ENCODE measurements at regions not wholly inside any gene's neighbourhood (a gene's known extent, or its start where the extent isn't known, plus 50 kb on each side); places are given as distances from the start of the nearest gene placed in this dataset.

DNA sequence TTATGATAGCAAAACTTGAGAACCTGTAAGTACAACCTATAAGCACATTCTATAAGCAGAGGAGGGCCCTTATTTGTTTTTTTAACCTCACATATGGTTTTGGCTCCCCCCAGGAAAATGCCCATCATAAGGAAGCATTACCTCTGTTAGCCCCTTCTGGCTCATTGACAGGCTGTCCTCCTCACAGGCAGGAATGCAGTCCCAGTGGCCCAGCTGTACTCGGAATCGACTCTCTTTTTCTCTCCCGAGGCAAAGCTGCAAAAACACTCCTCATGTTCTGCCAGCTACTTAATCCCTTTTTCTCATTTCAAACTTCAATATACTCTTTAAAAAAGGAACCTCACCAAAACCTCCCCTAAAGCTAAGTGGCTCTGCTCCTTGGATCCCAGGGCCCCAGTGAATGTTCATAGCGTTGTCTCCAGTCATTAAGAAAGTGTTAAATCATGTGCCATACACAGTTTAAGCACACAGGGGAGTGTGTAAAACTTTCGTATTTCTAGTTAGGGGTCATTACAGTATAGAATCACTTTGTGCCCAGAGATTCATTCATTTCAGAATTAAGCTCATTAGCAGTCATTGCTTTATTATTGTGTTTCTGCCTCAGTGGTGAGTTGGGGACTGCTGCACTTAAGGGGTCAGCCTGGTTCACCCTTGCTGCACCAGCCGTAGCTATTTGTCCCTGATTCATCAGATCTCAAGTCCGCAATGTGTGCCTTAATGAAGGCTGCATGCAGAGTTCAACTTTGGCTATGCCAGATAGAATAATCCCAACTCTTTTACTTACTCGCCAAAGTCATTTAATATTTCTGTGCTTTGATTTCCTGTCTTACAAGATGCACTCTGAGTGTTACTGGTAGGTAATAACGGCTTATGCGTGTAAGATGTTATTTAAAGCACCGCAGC, 57.6 kb downstream of the JRKL start:
- no peaks in the 10 kb centered on the region for H3K36me3 Mint-ChIP-seq (ENCODE audit: low read depth, unreplicated experiment)
- TF ChIP-seq, protein P1, sequence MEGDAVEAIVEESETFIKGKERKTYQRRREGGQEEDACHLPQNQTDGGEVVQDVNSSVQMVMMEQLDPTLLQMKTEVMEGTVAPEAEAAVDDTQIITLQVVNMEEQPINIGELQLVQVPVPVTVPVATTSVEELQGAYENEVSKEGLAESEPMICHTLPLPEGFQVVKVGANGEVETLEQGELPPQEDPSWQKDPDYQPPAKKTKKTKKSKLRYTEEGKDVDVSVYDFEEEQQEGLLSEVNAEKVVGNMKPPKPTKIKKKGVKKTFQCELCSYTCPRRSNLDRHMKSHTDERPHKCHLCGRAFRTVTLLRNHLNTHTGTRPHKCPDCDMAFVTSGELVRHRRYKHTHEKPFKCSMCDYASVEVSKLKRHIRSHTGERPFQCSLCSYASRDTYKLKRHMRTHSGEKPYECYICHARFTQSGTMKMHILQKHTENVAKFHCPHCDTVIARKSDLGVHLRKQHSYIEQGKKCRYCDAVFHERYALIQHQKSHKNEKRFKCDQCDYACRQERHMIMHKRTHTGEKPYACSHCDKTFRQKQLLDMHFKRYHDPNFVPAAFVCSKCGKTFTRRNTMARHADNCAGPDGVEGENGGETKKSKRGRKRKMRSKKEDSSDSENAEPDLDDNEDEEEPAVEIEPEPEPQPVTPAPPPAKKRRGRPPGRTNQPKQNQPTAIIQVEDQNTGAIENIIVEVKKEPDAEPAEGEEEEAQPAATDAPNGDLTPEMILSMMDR (IDR thresholded peaks at IDR 0.05; ENCODE audit: unreplicated experiment): no peak
- no peaks in the 10 kb centered on the region for H3K9me3 Mint-ChIP-seq (ENCODE audit: unreplicated experiment)
- DNase-seq (ENCODE audit: low spot score): no peak
- no peak overlapping the region for H3K27ac Mint-ChIP-seq (ENCODE audit: unreplicated experiment)
- no peak overlapping the region for H3K4me3 Mint-ChIP-seq (ENCODE audit: unreplicated experiment)
- H3K27me3 Mint-ChIP-seq (ENCODE audit: unreplicated experiment): no peaks in the 10 kb centered on the region
- H3K4me1 Mint-ChIP-seq (ENCODE audit: unreplicated experiment): no peaks in the 10 kb centered on the region

DNA sequence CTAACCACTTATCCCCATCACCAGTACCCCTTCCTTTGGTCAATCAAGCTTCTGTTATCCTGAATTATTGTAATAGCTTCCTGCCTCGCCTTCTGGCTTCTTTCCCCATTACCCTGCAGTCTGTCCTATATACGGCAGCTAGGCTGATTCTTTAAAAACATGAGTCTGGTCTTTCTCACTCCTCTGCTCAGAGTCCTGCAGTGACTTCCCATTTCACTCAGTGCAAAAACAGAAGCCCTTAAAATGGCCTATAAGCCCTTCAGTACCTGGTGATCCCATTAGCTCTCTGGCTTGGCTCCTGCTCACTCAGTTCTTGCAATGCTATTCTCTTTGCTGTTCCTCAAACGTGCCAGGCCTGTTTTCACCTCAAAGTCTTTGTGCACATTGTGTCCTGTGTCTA, 58.4 kb downstream of the JRKL start:
- Mint-ChIP-seq H3K9me3 (ENCODE audit: unreplicated experiment) (no peaks in the 10 kb centered on the region), H3K27me3 (ENCODE audit: unreplicated experiment) (no peaks in the 10 kb centered on the region), H3K4me3 (ENCODE audit: unreplicated experiment) (no peak overlapping the region), H3K4me1 (ENCODE audit: unreplicated experiment) (no peaks in the 10 kb centered on the region), H3K27ac (ENCODE audit: unreplicated experiment) (no peak overlapping the region), H3K36me3 (ENCODE audit: low read depth, unreplicated experiment) (no peaks in the 10 kb centered on the region)
- TF ChIP-seq, protein P1 (IDR thresholded peaks at IDR 0.05; ENCODE audit: unreplicated experiment): no peak
- no peak for DNase-seq (ENCODE audit: low spot score)

DNA sequence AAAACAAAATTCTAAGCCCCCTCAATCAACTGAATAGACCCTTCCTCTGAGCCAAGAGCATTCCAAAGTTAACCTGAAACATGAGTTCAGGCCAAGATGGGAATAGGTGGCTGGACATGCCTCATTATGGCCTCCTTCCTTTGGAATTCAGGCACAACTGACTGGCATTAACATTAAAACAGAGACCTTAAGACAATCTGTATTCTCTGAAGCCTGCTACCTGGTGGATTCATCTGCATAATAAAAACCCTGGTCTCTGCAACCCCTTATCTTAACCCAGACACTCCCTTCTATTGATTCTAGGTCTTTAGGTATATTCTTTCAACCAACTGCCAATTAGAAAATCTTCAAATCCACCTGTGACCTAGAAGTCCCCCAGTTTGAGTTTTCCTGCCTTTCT, 66.3 kb downstream of the JRKL start:
- H3K36me3 Mint-ChIP-seq (ENCODE audit: low read depth, unreplicated experiment): no peaks in the 10 kb centered on the region
- TF ChIP-seq, protein P1 (IDR thresholded peaks at IDR 0.05; ENCODE audit: unreplicated experiment): no peak
- no peaks in the 10 kb centered on the region for H3K4me1 Mint-ChIP-seq (ENCODE audit: unreplicated experiment)
- H3K27ac Mint-ChIP-seq (ENCODE audit: unreplicated experiment): no peak overlapping the region
- H3K9me3 Mint-ChIP-seq (ENCODE audit: unreplicated experiment): no peaks in the 10 kb centered on the region
- DNase-seq (ENCODE audit: low spot score): no peak
- H3K4me3 Mint-ChIP-seq (ENCODE audit: unreplicated experiment): no peak overlapping the region
- no peaks in the 10 kb centered on the region for H3K27me3 Mint-ChIP-seq (ENCODE audit: unreplicated experiment)

DNA sequence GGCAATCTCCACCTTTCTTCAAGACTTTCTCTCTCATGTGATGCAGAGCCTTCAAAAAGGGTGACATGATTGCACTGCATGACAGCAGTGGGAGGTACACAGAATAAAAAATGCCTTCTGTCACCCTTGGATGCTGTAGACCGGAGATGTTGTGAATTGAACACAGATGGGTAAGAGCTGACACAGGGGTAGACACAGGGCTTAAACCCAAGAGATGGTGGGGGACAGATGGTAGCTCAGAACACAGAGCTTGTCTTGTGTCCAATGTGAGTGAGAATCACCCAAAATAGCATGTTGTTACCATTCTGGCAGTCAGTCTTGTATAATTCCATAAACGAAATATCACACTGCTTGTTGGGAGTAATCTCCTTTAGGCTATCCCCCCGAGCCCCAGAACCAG, 69.9 kb downstream of the JRKL start:
- no peak overlapping the region for H3K27ac Mint-ChIP-seq (ENCODE audit: unreplicated experiment)
- no peaks in the 10 kb centered on the region for H3K36me3 Mint-ChIP-seq (ENCODE audit: low read depth, unreplicated experiment)
- no peaks in the 10 kb centered on the region for H3K9me3 Mint-ChIP-seq (ENCODE audit: unreplicated experiment)
- no peaks in the 10 kb centered on the region for H3K27me3 Mint-ChIP-seq (ENCODE audit: unreplicated experiment)
- H3K4me3 Mint-ChIP-seq (ENCODE audit: unreplicated experiment): no peak overlapping the region
- no peak for DNase-seq (ENCODE audit: low spot score)
- no peaks in the 10 kb centered on the region for H3K4me1 Mint-ChIP-seq (ENCODE audit: unreplicated experiment)
- TF ChIP-seq, protein P1 (IDR thresholded peaks at IDR 0.05; ENCODE audit: unreplicated experiment): no peak

DNA sequence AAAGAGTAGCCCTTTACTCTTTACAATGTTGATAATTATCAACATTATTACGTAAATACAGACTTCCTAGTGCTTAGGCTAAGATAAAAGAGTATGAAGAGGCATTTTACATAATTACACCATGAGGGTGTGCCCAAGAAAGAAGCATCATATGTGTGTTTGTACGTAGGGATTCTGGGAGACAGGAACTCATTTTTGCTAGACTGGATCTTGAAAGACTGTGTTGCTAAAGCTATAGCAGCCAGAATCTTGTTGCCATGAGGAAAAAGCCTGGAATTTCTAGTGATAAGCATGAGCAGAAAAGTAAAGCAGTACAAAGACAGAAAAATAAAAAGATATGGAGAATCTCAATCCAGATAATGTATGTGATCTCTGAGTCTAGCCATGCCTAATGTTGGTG, 72.1 kb downstream of the JRKL start:
- Mint-ChIP-seq H3K27me3 (ENCODE audit: unreplicated experiment) (no peaks in the 10 kb centered on the region), H3K9me3 (ENCODE audit: unreplicated experiment) (no peaks in the 10 kb centered on the region), H3K4me3 (ENCODE audit: unreplicated experiment) (no peak overlapping the region), H3K4me1 (ENCODE audit: unreplicated experiment) (no peaks in the 10 kb centered on the region), H3K27ac (ENCODE audit: unreplicated experiment) (no peak overlapping the region), H3K36me3 (ENCODE audit: low read depth, unreplicated experiment) (no peaks in the 10 kb centered on the region)
- TF ChIP-seq, protein P1 (IDR thresholded peaks at IDR 0.05; ENCODE audit: unreplicated experiment): no peak
- DNase-seq (ENCODE audit: low spot score): no peak
